Sigmoid colon (tissue), 4 donors: ENCODE measurements at regions not wholly inside any gene's neighbourhood (a gene's known extent, or its start where the extent isn't known, plus 50 kb on each side); places are given as distances from the start of the nearest gene placed in this dataset.

Source experiments
- CTCF ChIP-seq, 4 experiments: fragments of 450-650 bp in 3 of 4; fragments of 200-600 bp in 1 of 4; IDR thresholded peaks; one replicate each; pipeline ENCODE4 v1.5.1; 2016 to 2019; ENCODE audit warnings: antibody characterized with exemption in 4 of 4, mild to moderate bottlenecking in 3 of 4, moderate library complexity in 2 of 4
- EP300 ChIP-seq, 4 donors: sonication (generic); formaldehyde crosslinking; IDR thresholded peaks; one replicate each; pipeline ENCODE4 v1.6.1; 2017; ENCODE audit warnings: antibody characterized with exemption in 4 of 4
- POLR2AphosphoS5 ChIP-seq, 4 donors: sonication (generic); formaldehyde crosslinking; IDR thresholded peaks; one replicate each; pipeline ENCODE4 v1.6.1; 2017; ENCODE audit warnings: antibody characterized with exemption in 4 of 4

- TF ChIP-seq CTCF (IDR thresholded peaks at IDR 0.05) (no peak), POLR2AphosphoS5 (IDR thresholded peaks at IDR 0.05) (no peak), EP300 (IDR thresholded peaks at IDR 0.05) (no peak)
These were observed 202.7 kb upstream of the CDKN2B start for GRCh38 chr9:22211588-22212360.
